ENCODE measurements at regions not wholly inside any gene's neighbourhood (a gene's known extent, or its start where the extent isn't known, plus 50 kb on each side); places are given as distances from the start of the nearest gene placed in this dataset.
"Not testable (repeated sequence)": the region's sequence is repeated elsewhere in the genome, so short reads cannot be mapped to it uniquely, and the experiment has no call there.

GRCh38 chr7:81441750-81442149, 328.1 kb downstream of the HGF start:
- H3K9me3 ChIP-seq (replicated peaks in 1 of 2; ENCODE audit: control insufficient read depth in 2 of 2, insufficient read depth in 1 of 2, low read depth in 1 of 2, low read length in 2 of 2), result no peaks in the 10 kb centered on the region
- H2AFZ ChIP-seq (ENCODE audit: low read length), result no peak overlapping the region
- no peak overlapping the region for H3K27ac ChIP-seq (replicated peaks; ENCODE audit: low read length)
- WGBS, 2 donors (ENCODE audit: extremely low coverage in 2 of 2, insufficient read length in 2 of 2, insufficient replicate concordance in 1 of 2), result no CpG with 5 or more reads among the region's 1 CpG
- H3K4me3 ChIP-seq (ENCODE audit: low read length in 2 of 2), result no peak overlapping the region
- H3K79me1 ChIP-seq (ENCODE audit: low read depth, low read length), result no peaks in the 10 kb centered on the region
- no peak overlapping the region for H3K23ac ChIP-seq (ENCODE audit: low read depth, low read length, poor library complexity)
- no peak overlapping the region for H2BK120ac ChIP-seq (ENCODE audit: low read depth, low read length)
- H2BK15ac ChIP-seq (ENCODE audit: low read length), result no peak overlapping the region
- H3K4me2 ChIP-seq (ENCODE audit: insufficient read depth, low read length, poor library complexity, severe bottlenecking), result no peak overlapping the region
- no peak overlapping the region for H3K18ac ChIP-seq (ENCODE audit: low read length)
- H3K36me3 ChIP-seq (replicated peaks in 1 of 2; ENCODE audit: control insufficient read depth in 2 of 2, insufficient read depth in 2 of 2, low read length in 2 of 2), result no peaks in the 10 kb centered on the region
- H3K14ac ChIP-seq (ENCODE audit: low read length), result no peak overlapping the region
- H3K9ac ChIP-seq (ENCODE audit: low read depth, low read length, poor library complexity), result no peak overlapping the region
- no peak overlapping the region for H3K4ac ChIP-seq (ENCODE audit: low read length)
- no peak overlapping the region for H4K8ac ChIP-seq (ENCODE audit: low read depth, low read length)
- no peak overlapping the region for H2AK5ac ChIP-seq (ENCODE audit: low read depth, low read length)
- no peaks in the 10 kb centered on the region for H3K27me3 ChIP-seq (ENCODE audit: control insufficient read depth in 3 of 3, insufficient read depth in 3 of 3, low read depth in 1 of 3, low read length in 3 of 3)
- no peak for DNase-seq (ENCODE audit: low spot score)
- H4K91ac ChIP-seq (ENCODE audit: low read depth, low read length, poor library complexity), result no peak overlapping the region
- H3K4me1 ChIP-seq (ENCODE audit: control insufficient read depth in 2 of 2, insufficient read depth in 1 of 2, low read depth in 1 of 2, low read length in 2 of 2), result no peaks in the 10 kb centered on the region
- H2BK5ac ChIP-seq (ENCODE audit: low read length), result no peak overlapping the region
- no peak overlapping the region for H2BK12ac ChIP-seq (ENCODE audit: low read length)

- WGBS, 2 donors (ENCODE audit: extremely low coverage in 2 of 2, insufficient read length in 2 of 2, insufficient replicate concordance in 1 of 2), result no CpG with 5 or more reads among the region's 1 CpG
- no peak overlapping the region for H3K4me2 ChIP-seq (ENCODE audit: insufficient read depth, low read length, poor library complexity, severe bottlenecking)
Observed at GRCh38 chr7:81439591-81439990, 330.3 kb downstream of the HGF start.

GRCh38 chr7:81437160-81437559, 332.7 kb downstream of the HGF start:
- not testable (repeated sequence) for H4K8ac ChIP-seq (ENCODE audit: low read depth, low read length); DNase-seq (ENCODE audit: low spot score); H3K23ac ChIP-seq (ENCODE audit: low read depth, low read length, poor library complexity); H3K14ac ChIP-seq (ENCODE audit: low read length); H3K4ac ChIP-seq (ENCODE audit: low read length); H3K9me3 ChIP-seq (replicated peaks in 1 of 2; ENCODE audit: control insufficient read depth in 2 of 2, insufficient read depth in 1 of 2, low read depth in 1 of 2, low read length in 2 of 2); H3K18ac ChIP-seq (ENCODE audit: low read length); H2BK5ac ChIP-seq (ENCODE audit: low read length); H2BK120ac ChIP-seq (ENCODE audit: low read depth, low read length); H4K91ac ChIP-seq (ENCODE audit: low read depth, low read length, poor library complexity); H3K4me1 ChIP-seq (ENCODE audit: control insufficient read depth in 2 of 2, insufficient read depth in 1 of 2, low read depth in 1 of 2, low read length in 2 of 2); H3K9ac ChIP-seq (ENCODE audit: low read depth, low read length, poor library complexity); H3K36me3 ChIP-seq (replicated peaks in 1 of 2; ENCODE audit: control insufficient read depth in 2 of 2, insufficient read depth in 2 of 2, low read length in 2 of 2); H3K79me1 ChIP-seq (ENCODE audit: low read depth, low read length); H2AFZ ChIP-seq (ENCODE audit: low read length); H3K27ac ChIP-seq (replicated peaks; ENCODE audit: low read length); H2BK15ac ChIP-seq (ENCODE audit: low read length); H2BK12ac ChIP-seq (ENCODE audit: low read length); H3K4me2 ChIP-seq (ENCODE audit: insufficient read depth, low read length, poor library complexity, severe bottlenecking); H2AK5ac ChIP-seq (ENCODE audit: low read depth, low read length); H3K27me3 ChIP-seq (ENCODE audit: control insufficient read depth in 3 of 3, insufficient read depth in 3 of 3, low read depth in 1 of 3, low read length in 3 of 3); H3K4me3 ChIP-seq (ENCODE audit: low read length in 2 of 2)
- no CpG with 5 or more reads among the region's 29 CpGs for WGBS, 2 donors (ENCODE audit: extremely low coverage in 2 of 2, insufficient read length in 2 of 2, insufficient replicate concordance in 1 of 2)

More at GRCh38 chr7:81439591-81439990, 330.3 kb downstream of the HGF start:
- no peak overlapping the region for H3K18ac ChIP-seq (ENCODE audit: low read length)
- no peak overlapping the region for H2AFZ ChIP-seq (ENCODE audit: low read length)
- H3K36me3 ChIP-seq (replicated peaks in 1 of 2; ENCODE audit: control insufficient read depth in 2 of 2, insufficient read depth in 2 of 2, low read length in 2 of 2), result no peaks in the 10 kb centered on the region
- no peak overlapping the region for H4K91ac ChIP-seq (ENCODE audit: low read depth, low read length, poor library complexity)
- H2BK120ac ChIP-seq (ENCODE audit: low read depth, low read length), result no peak overlapping the region
- no peak overlapping the region for H3K23ac ChIP-seq (ENCODE audit: low read depth, low read length, poor library complexity)
- no peaks in the 10 kb centered on the region for H3K9me3 ChIP-seq (replicated peaks in 1 of 2; ENCODE audit: control insufficient read depth in 2 of 2, insufficient read depth in 1 of 2, low read depth in 1 of 2, low read length in 2 of 2)
- no peak overlapping the region for H2BK15ac ChIP-seq (ENCODE audit: low read length)
- no peak for DNase-seq (ENCODE audit: low spot score)
- no peak overlapping the region for H4K8ac ChIP-seq (ENCODE audit: low read depth, low read length)
- no peak overlapping the region for H3K9ac ChIP-seq (ENCODE audit: low read depth, low read length, poor library complexity)
- no peak overlapping the region for H3K4ac ChIP-seq (ENCODE audit: low read length)
- H3K27ac ChIP-seq (replicated peaks; ENCODE audit: low read length), result no peak overlapping the region
- H3K4me1 ChIP-seq (ENCODE audit: control insufficient read depth in 2 of 2, insufficient read depth in 1 of 2, low read depth in 1 of 2, low read length in 2 of 2), result no peaks in the 10 kb centered on the region
- no peak overlapping the region for H2BK12ac ChIP-seq (ENCODE audit: low read length)
- no peak overlapping the region for H3K4me3 ChIP-seq (ENCODE audit: low read length in 2 of 2)
- no peak overlapping the region for H2AK5ac ChIP-seq (ENCODE audit: low read depth, low read length)
- H3K27me3 ChIP-seq (ENCODE audit: control insufficient read depth in 3 of 3, insufficient read depth in 3 of 3, low read depth in 1 of 3, low read length in 3 of 3), result no peaks in the 10 kb centered on the region
- H3K79me1 ChIP-seq (ENCODE audit: low read depth, low read length), result no peaks in the 10 kb centered on the region
- H2BK5ac ChIP-seq (ENCODE audit: low read length), result no peak overlapping the region
- no peak overlapping the region for H3K14ac ChIP-seq (ENCODE audit: low read length)

GRCh38 chr7:81433692-81434331, 336.0 kb downstream of the HGF start:
- Histone ChIP-seq H3K4me3 (ENCODE audit: low read length in 2 of 2) (no peak overlapping the region), H2AK5ac (ENCODE audit: low read depth, low read length) (no peak overlapping the region), H3K27ac (replicated peaks; ENCODE audit: low read length) (no peak overlapping the region), H3K4ac (ENCODE audit: low read length) (no peak overlapping the region), H3K23ac (ENCODE audit: low read depth, low read length, poor library complexity) (no peak overlapping the region), H3K27me3 (ENCODE audit: control insufficient read depth in 3 of 3, insufficient read depth in 3 of 3, low read depth in 1 of 3, low read length in 3 of 3) (no peaks in the 10 kb centered on the region), H3K4me1 (ENCODE audit: control insufficient read depth in 2 of 2, insufficient read depth in 1 of 2, low read depth in 1 of 2, low read length in 2 of 2) (peaks cover 0 to 3% of the 10 kb centered on the region in 2 donors), H3K14ac (ENCODE audit: low read length) (no peak overlapping the region), H2BK5ac (ENCODE audit: low read length) (no peak overlapping the region), H3K79me1 (ENCODE audit: low read depth, low read length) (no peaks in the 10 kb centered on the region), H3K18ac (ENCODE audit: low read length) (no peak overlapping the region), H4K8ac (ENCODE audit: low read depth, low read length) (no peak overlapping the region), H3K36me3 (replicated peaks in 1 of 2; ENCODE audit: control insufficient read depth in 2 of 2, insufficient read depth in 2 of 2, low read length in 2 of 2) (no peaks in the 10 kb centered on the region), H2BK12ac (ENCODE audit: low read length) (no peak overlapping the region), H2BK120ac (ENCODE audit: low read depth, low read length) (no peak overlapping the region), H3K4me2 (ENCODE audit: insufficient read depth, low read length, poor library complexity, severe bottlenecking) (no peak overlapping the region), H3K9ac (ENCODE audit: low read depth, low read length, poor library complexity) (no peak overlapping the region), H4K91ac (ENCODE audit: low read depth, low read length, poor library complexity) (no peak overlapping the region), H3K9me3 (replicated peaks in 1 of 2; ENCODE audit: control insufficient read depth in 2 of 2, insufficient read depth in 1 of 2, low read depth in 1 of 2, low read length in 2 of 2) (no peaks in the 10 kb centered on the region), H2AFZ (ENCODE audit: low read length) (no peak overlapping the region), H2BK15ac (ENCODE audit: low read length) (no peak overlapping the region)
- WGBS, 2 donors (ENCODE audit: extremely low coverage in 2 of 2, insufficient read length in 2 of 2, insufficient replicate concordance in 1 of 2), result no CpG with 5 or more reads among the region's 3 CpGs
- no peak for DNase-seq (ENCODE audit: low spot score)

All from neuronal stem cell (in vitro differentiated cells).